Uterus (tissue), 3 donors: ENCODE measurements at regions not wholly inside any gene's neighbourhood (a gene's known extent, or its start where the extent isn't known, plus 50 kb on each side); places are given as distances from the start of the nearest gene placed in this dataset.

Experiments used
- DNase-seq, 2 donors: peaks; one replicate each; pipeline ENCODE4 v3.0.0-alpha.2; 2019 to 2020
- H3K27ac ChIP-seq, 2 donors: fragments of 200-600 bp; sonication (generic); 1 replicate in 1 of 2; 2 replicates in 1 of 2; pipeline ENCODE4 v1.5.1; 2016 to 2018
- H3K27me3 ChIP-seq, 2 donors: fragments of 200-600 bp; sonication (generic); one replicate each; pipeline ENCODE4 v1.5.1; 2018 to 2019; ENCODE audit warnings: control low read depth in 1 of 2
- H3K36me3 ChIP-seq, 2 donors: fragments of 200-600 bp; sonication (generic); one replicate each; pipeline ENCODE4 v1.5.1; 2019; ENCODE audit warnings: control low read depth in 1 of 2
- H3K4me1 ChIP-seq, 2 donors: fragments of 200-600 bp; sonication (generic); one replicate each; pipeline ENCODE4 v1.5.1; 2018 to 2019; ENCODE audit warnings: control low read depth in 1 of 2
- H3K4me3 ChIP-seq, 2 donors: fragments of 200-600 bp; sonication (generic); 1 replicate in 1 of 2; 2 replicates in 1 of 2; pipeline ENCODE4 v1.5.1; 2018 to 2019; ENCODE audit warnings: mild to moderate bottlenecking in 1 of 2
- H3K9me3 ChIP-seq, 2 donors: fragments of 200-600 bp; sonication (generic); one replicate each; pipeline ENCODE4 v1.5.1; 2019; ENCODE audit warnings: control low read depth in 1 of 2
- CTCF ChIP-seq, 4 experiments: fragments of 200-600 bp in 2 of 4; fragments of 450-650 bp in 2 of 4; sonication (generic) in 2 of 4; IDR thresholded peaks; one replicate each; pipeline ENCODE4 v1.5.1; 2016 to 2019; ENCODE audit warnings: antibody characterized with exemption in 4 of 4, mild to moderate bottlenecking in 2 of 4, moderate library complexity in 1 of 4
- POLR2A ChIP-seq, 2 donors: fragments of 450-650 bp; IDR thresholded peaks; one replicate each; pipeline ENCODE4 v1.6.1; 2016; ENCODE audit warnings: antibody characterized with exemption in 2 of 2, mild to moderate bottlenecking in 1 of 2, moderate library complexity in 1 of 2
- intact Hi-C: fragments of 100-400 bp; cut with DNase I; formaldehyde crosslinking; loops from one replicate; pipeline ENCODE4 v1.15.1; 2023; ENCODE audit warnings: low total_unique reads
- donor health status: DM: yes; HTN: yes; CAD: no.

GRCh38 chr1:63157085-63157484 is 165.3 kb upstream of the FOXD3 start:
- H3K27me3 ChIP-seq, result no peaks in the 10 kb centered on the region
- no peak overlapping the region for H3K27ac ChIP-seq
- DNase-seq, result no peak
- intact Hi-C loops, result no loop called here
- no peak overlapping the region for H3K4me3 ChIP-seq
- no peaks in the 10 kb centered on the region for H3K9me3 ChIP-seq
- TF ChIP-seq POLR2A (IDR thresholded peaks at IDR 0.05) (no peak), CTCF (IDR thresholded peaks at IDR 0.05) (no peak)
- H3K36me3 ChIP-seq, result no peaks in the 10 kb centered on the region
- H3K4me1 ChIP-seq, result no peaks in the 10 kb centered on the region

GRCh38 chr1:63169057-63169456 is 153.3 kb upstream of the FOXD3 start:
- Histone ChIP-seq H3K4me3 (no peak overlapping the region), H3K27me3 (no peaks in the 10 kb centered on the region), H3K36me3 (no peaks in the 10 kb centered on the region), H3K4me1 (no peaks in the 10 kb centered on the region), H3K9me3 (no peaks in the 10 kb centered on the region), H3K27ac (no peak overlapping the region)
- TF ChIP-seq POLR2A (IDR thresholded peaks at IDR 0.05) (no peak), CTCF (IDR thresholded peaks at IDR 0.05) (no peak)
- DNase-seq, result no peak
- intact Hi-C loops, result no loop called here

GRCh38 chr1:63173161-63173560 is 149.2 kb upstream of the FOXD3 start:
- Histone ChIP-seq H3K4me1 (no peaks in the 10 kb centered on the region), H3K36me3 (no peaks in the 10 kb centered on the region), H3K27ac (no peak overlapping the region), H3K9me3 (no peaks in the 10 kb centered on the region), H3K4me3 (no peak overlapping the region), H3K27me3 (no peaks in the 10 kb centered on the region)
- DNase-seq, result no peak
- intact Hi-C loops, result no loop called here
- TF ChIP-seq CTCF (IDR thresholded peaks at IDR 0.05) (no peak), POLR2A (IDR thresholded peaks at IDR 0.05) (no peak)

GRCh38 chr1:63189677-63190076 is 132.7 kb upstream of the FOXD3 start:
- TF ChIP-seq CTCF (IDR thresholded peaks at IDR 0.05), result no peak
- no peak for TF ChIP-seq POLR2A (IDR thresholded peaks at IDR 0.05)
- Histone ChIP-seq H3K9me3 (no peaks in the 10 kb centered on the region), H3K4me1 (no peaks in the 10 kb centered on the region), H3K4me3 (no peak overlapping the region), H3K27me3 (no peaks in the 10 kb centered on the region), H3K36me3 (no peaks in the 10 kb centered on the region), H3K27ac (no peak overlapping the region)
- DNase-seq, result no peak
- intact Hi-C loops, result no loop called here

- no peak for TF ChIP-seq CTCF (IDR thresholded peaks at IDR 0.05)
- no peak for TF ChIP-seq POLR2A (IDR thresholded peaks at IDR 0.05)
- Histone ChIP-seq H3K27me3 (no peaks in the 10 kb centered on the region), H3K4me1 (no peaks in the 10 kb centered on the region), H3K36me3 (no peaks in the 10 kb centered on the region), H3K9me3 (no peaks in the 10 kb centered on the region), H3K27ac (no peak overlapping the region), H3K4me3 (no peak overlapping the region)
- DNase-seq, result no peak
- intact Hi-C loops, result no loop called here
Measured at GRCh38 chr1:63190171-63190570, 132.2 kb upstream of the FOXD3 start.
